Gastroesophageal sphincter (tissue), 3 donors: ENCODE measurements at regions not wholly inside any gene's neighbourhood (a gene's known extent, or its start where the extent isn't known, plus 50 kb on each side); places are given as distances from the start of the nearest gene placed in this dataset.

ENCODE experiments used
- CTCF ChIP-seq, 4 experiments: fragments of 200-600 bp in 2 of 4; fragments of 450-650 bp in 2 of 4; sonication (generic) in 1 of 4; IDR thresholded peaks; one replicate each; pipeline ENCODE4 v1.5.1; 2017 to 2019; ENCODE audit warnings: antibody characterized with exemption in 4 of 4, mild to moderate bottlenecking in 2 of 4, moderate library complexity in 2 of 4
- POLR2A ChIP-seq, 2 donors: fragments of 450-650 bp; IDR thresholded peaks; one replicate each; pipeline ENCODE4 v1.6.1; 2017; ENCODE audit warnings: antibody characterized with exemption in 2 of 2, mild to moderate bottlenecking in 2 of 2, moderate library complexity in 1 of 2

DNA sequence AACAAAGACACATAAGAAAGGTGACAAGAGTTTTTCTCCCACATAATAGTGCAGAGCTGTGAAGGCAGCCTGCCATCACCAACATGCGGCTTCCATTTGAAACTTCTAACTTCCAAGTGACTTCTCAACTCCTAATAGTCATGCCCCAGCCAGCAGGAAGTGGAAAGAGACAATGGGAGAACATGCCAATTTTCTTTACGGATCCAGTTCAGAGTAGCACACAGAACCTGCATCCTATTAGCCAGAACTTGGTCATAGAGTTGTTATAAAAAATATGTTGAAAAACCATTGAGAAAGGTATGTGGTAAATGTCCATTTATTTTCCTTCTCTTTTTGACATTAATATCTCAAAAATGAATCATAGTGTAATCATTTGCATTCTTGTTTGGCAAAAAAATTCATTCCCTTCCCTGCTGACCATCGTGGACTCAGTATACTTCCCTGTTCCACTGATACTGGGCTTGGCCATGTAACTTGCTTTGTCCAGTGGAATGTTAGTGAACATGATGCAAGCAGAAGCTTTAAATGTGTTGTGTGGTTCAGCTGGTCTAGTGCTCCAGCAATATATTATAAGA lies 197.4 kb downstream of the SEC16B start:
- TF ChIP-seq CTCF (IDR thresholded peaks at IDR 0.05) (no peak), POLR2A (IDR thresholded peaks at IDR 0.05) (no peak)
